ENCODE measurements at regions not wholly inside any gene's neighbourhood (a gene's known extent, or its start where the extent isn't known, plus 50 kb on each side); places are given as distances from the start of the nearest gene placed in this dataset.
"Not testable (repeated sequence)": the region's sequence is repeated elsewhere in the genome, so short reads cannot be mapped to it uniquely, and the experiment has no call there.

DNA sequence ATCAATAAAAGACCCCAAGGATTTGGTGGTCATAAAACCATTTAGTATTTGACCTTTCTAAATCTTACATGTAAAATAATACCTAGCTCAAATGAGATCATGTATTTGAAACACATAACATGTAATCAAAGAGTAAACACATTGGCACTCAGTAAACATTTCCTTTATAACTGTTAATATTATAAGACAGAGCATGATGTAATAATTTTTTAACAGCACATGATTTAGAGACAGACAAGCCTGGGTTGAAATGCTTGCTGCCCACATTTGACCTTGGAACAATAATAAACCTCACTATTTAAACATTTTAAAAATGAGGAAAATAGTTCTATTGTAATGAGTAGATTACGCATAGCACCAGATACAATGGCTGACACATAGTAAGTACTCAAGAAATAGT lies 105.2 kb upstream of the GPR141 start:
- Histone ChIP-seq H3K4me3 (no peak overlapping the region), H3K27ac (no peak overlapping the region)
- no peak for DNase-seq (ENCODE audit: low spot score)
- TF ChIP-seq, protein P1, sequence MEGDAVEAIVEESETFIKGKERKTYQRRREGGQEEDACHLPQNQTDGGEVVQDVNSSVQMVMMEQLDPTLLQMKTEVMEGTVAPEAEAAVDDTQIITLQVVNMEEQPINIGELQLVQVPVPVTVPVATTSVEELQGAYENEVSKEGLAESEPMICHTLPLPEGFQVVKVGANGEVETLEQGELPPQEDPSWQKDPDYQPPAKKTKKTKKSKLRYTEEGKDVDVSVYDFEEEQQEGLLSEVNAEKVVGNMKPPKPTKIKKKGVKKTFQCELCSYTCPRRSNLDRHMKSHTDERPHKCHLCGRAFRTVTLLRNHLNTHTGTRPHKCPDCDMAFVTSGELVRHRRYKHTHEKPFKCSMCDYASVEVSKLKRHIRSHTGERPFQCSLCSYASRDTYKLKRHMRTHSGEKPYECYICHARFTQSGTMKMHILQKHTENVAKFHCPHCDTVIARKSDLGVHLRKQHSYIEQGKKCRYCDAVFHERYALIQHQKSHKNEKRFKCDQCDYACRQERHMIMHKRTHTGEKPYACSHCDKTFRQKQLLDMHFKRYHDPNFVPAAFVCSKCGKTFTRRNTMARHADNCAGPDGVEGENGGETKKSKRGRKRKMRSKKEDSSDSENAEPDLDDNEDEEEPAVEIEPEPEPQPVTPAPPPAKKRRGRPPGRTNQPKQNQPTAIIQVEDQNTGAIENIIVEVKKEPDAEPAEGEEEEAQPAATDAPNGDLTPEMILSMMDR (IDR thresholded peaks at IDR 0.05) = no peak

DNA sequence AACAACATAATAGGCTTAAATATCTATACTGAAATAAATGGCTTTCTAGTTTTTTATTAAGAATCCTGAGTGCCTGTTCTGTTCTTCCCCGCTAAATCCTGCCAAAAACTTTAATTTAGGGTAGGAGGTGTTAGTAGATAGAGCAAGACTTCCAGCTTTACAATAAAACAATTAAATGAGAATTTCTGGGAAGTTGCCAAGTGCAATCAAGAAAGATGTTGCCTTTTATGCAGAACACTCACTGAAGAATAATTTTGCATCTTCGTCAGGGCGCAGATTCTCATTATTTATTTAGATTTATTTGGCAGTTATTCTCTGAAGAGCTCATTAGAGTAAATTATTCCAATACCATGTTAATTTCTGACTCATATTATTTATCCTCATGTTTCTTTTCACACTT lies 103.2 kb upstream of the GPR141 start:
- DNase-seq (ENCODE audit: low spot score) = no peak
- no peak overlapping the region for H3K4me3 ChIP-seq
- H3K27ac ChIP-seq = no peak overlapping the region
- TF ChIP-seq, protein P1 (IDR thresholded peaks at IDR 0.05) = no peak

DNA sequence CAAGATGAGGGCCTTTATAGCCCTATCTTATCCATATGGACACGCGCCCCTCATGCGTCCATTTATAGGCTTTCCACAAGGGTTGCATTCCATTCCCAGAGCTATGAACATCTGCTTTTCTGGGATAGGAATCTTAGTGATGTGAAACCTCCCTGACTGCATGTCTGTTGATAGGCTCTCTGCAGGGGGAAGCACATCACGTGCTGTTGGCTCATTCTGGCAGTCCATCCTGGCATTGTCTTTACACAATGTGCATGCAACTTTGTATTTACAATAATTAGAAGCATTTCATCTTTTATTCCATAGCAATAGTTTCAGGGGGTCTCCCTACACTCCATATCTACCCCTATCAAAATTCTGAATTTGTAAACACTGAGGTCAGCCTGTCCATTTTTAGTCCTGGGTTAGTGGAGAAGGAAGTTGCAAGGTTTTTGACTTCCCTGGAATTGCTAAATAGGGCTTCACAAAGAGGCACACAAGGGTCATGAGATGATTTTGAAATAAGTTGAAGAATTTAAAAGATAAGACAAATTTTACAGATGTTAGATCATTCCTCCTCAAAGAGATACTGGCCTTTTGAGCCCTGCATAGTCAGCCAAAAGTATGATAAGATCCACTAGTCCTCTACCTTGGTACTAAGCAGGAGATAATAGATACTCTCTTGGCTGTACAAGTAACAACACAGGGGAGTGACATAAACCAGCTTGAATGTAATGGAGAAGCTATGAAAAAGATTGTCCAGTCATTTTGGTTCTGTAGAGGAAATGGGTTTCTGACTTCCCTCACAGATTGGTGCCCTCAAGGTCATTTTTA lies 98.7 kb upstream of the GPR141 start:
- H3K4me3 ChIP-seq; DNase-seq (ENCODE audit: low spot score); H3K27ac ChIP-seq: not testable (repeated sequence)

DNA sequence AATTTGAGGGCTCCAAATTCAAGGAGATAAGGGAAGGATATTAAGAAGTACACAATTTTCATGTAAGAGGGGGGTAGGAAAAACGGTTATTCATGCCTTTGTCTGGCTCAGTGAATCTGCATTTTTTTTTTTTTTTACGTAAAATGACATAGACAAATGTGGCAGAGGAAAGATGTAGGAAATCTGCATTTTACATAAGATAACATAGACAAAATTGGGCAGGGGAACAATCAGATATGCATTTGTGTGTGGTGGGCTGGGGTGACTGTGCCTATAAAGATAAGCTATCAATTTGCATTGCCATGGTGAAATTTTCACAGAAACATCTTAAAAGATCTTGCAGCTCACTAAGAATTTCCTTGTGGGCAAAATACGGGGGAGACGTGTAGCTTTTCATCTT lies 92.7 kb upstream of the GPR141 start:
- no peak for DNase-seq (ENCODE audit: low spot score)
- H3K4me3 ChIP-seq = no peak overlapping the region
- no peak overlapping the region for H3K27ac ChIP-seq
- TF ChIP-seq, protein P1 (IDR thresholded peaks at IDR 0.05) = no peak

DNA sequence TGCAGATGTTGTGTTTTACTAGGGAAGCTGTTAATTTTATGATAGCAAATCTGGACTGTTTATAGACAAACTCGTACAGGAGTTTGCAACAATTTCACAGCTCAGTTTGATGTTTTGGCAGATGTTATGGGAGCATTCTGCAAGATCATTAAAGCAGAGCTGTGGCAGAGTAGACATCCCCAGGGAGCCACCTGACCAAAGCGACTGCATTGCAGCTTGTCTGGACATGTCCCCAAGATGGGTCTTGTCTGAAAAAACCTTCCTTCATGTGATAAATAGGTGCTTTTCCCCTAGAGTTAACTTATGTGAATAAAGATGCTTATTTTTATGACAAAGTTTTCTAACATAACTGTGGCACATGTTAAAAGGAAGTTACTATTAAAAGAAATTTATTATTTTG lies 91.2 kb upstream of the GPR141 start:
- no peak for DNase-seq (ENCODE audit: low spot score)
- Histone ChIP-seq H3K27ac (no peak overlapping the region), H3K4me3 (no peak overlapping the region)
- TF ChIP-seq, protein P1 (IDR thresholded peaks at IDR 0.05) = no peak

DNA sequence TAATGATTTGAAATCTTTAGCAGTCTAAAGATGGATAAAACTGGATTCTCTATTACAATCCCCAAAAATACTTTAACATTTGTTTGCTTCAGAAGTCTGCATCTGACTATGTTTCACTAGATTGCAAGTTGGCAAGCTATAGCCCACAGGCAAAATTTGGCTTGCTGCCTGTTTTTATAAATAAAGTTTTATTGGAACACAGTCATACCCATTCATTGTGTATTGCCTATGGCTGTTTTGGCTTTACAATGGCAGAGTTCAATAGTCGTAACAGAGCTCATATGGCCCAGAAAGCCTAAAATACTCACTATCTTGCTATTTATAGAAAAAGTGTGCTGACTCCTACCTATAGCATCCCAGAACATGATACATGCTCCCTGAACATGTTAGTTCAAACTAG lies 89.0 kb upstream of the GPR141 start:
- Histone ChIP-seq H3K4me3 (no peak overlapping the region), H3K27ac (no peak overlapping the region)
- DNase-seq (ENCODE audit: low spot score) = no peak
- TF ChIP-seq, protein P1 (IDR thresholded peaks at IDR 0.05) = no peak

DNA sequence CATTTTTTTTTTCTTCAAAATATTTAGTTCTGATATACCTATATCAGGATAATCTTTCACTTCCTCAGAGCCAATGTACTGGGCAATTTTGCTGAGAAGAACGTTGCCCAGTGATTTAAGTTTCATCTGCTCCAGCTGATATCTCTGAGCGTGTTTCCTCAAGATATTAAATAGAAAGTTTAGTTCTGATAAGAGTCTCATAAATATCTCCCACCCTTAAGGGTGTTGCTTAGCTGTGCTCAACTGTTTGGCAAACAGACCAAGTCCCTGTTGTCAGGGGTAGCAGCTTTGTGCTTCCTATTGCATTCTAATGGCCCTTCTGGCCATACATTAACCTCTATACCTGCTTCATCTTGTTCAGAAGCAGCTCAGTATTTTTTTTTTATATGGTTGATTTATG lies 84.7 kb upstream of the GPR141 start:
- TF ChIP-seq, protein P1 (IDR thresholded peaks at IDR 0.05) = no peak
- H3K27ac ChIP-seq = no peak overlapping the region
- no peak for DNase-seq (ENCODE audit: low spot score)
- H3K4me3 ChIP-seq = no peak overlapping the region

All from coronary artery (tissue), 2 donors.